HFF-Myc (cell line): ENCODE measurements at regions not wholly inside any gene's neighbourhood (a gene's known extent, or its start where the extent isn't known, plus 50 kb on each side); places are given as distances from the start of the nearest gene placed in this dataset.
A peak's percentile ranks its signal among the peaks of the same experiment; 100 is the strongest.

Experiments
- DNase-seq: peaks from one replicate; pipeline ENCODE4 v3.0.0-alpha.2; 2011; ENCODE audit warnings: low read depth; ENCODE audit errors: extremely low read depth
- H3K4me3 ChIP-seq: replicated peaks from 2 replicates; pipeline ENCODE4 v1.5.1; 2011; ENCODE audit warnings: low read depth, mild to moderate bottlenecking, control low read depth, low read length
- TF ChIP-seq, protein P1 (sequence below): IDR thresholded peaks from 2 replicates; pipeline ENCODE4 v1.5.1; 2012; ENCODE audit warnings: mild to moderate bottlenecking, low read depth, low read length, control low read depth; ENCODE audit errors: missing control alignments

- no peak overlapping the region for H3K4me3 ChIP-seq
- TF ChIP-seq, protein P1, sequence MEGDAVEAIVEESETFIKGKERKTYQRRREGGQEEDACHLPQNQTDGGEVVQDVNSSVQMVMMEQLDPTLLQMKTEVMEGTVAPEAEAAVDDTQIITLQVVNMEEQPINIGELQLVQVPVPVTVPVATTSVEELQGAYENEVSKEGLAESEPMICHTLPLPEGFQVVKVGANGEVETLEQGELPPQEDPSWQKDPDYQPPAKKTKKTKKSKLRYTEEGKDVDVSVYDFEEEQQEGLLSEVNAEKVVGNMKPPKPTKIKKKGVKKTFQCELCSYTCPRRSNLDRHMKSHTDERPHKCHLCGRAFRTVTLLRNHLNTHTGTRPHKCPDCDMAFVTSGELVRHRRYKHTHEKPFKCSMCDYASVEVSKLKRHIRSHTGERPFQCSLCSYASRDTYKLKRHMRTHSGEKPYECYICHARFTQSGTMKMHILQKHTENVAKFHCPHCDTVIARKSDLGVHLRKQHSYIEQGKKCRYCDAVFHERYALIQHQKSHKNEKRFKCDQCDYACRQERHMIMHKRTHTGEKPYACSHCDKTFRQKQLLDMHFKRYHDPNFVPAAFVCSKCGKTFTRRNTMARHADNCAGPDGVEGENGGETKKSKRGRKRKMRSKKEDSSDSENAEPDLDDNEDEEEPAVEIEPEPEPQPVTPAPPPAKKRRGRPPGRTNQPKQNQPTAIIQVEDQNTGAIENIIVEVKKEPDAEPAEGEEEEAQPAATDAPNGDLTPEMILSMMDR, result no peak
- DNase-seq, result no peak
These were observed 134.7 kb upstream of the CPM start for GRCh38 chr12:69067713-69068112.

- H3K4me3 ChIP-seq, result no peak overlapping the region
- TF ChIP-seq, protein P1, result no peak
- peak; percentile 12 for DNase-seq
These were observed 135.5 kb upstream of the CPM start for GRCh38 chr12:69068448-69068847.

GRCh38 chr12:69069479-69069878 lies 136.5 kb upstream of the CPM start:
- H3K4me3 ChIP-seq, result no peak overlapping the region
- TF ChIP-seq, protein P1, result no peak
- no peak for DNase-seq

DNA sequence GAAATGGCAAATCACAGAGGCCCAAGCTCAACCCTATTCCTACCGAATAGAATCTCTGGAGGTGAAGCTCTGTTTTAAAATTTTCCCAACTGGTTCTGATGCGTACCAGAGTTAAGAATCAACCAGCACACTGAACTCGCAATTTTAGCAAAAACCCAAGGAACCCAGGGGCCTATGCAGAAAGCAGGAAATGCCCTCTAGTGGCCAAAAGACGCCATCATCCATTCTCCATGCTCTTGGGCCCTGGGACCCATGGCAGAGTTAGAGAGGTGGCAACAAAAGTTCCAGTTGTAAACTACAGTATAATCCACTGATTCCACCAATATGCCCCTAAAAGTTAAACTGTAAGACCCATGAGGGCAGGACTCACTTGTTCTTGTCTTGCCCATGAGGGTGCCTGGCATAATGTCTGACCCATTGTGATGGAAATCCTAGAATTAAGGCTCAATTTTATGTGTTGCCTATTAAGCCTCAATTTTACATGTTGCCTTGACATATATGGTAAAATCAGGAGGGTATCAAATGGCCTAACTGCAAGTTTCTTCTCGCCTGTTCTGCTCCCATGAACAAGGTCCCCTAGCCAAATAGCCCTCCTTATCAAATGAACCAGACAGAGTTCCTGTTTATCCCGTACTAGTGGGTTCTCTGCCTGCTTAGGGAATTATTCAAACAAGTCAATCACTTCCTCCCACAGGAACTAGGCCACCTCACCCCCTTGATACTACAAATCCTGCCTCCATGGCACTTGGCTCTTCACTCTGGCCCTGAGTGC lies 137.5 kb upstream of the CPM start:
- H3K4me3 ChIP-seq, result no peak overlapping the region
- peak; percentile 62 for DNase-seq
- TF ChIP-seq, protein P1, result peak; percentile 95

GRCh38 chr12:69071091-69071370 lies 138.1 kb upstream of the CPM start:
- H3K4me3 ChIP-seq, result no peak overlapping the region
- DNase-seq, result no peak
- TF ChIP-seq, protein P1, result no peak

DNA sequence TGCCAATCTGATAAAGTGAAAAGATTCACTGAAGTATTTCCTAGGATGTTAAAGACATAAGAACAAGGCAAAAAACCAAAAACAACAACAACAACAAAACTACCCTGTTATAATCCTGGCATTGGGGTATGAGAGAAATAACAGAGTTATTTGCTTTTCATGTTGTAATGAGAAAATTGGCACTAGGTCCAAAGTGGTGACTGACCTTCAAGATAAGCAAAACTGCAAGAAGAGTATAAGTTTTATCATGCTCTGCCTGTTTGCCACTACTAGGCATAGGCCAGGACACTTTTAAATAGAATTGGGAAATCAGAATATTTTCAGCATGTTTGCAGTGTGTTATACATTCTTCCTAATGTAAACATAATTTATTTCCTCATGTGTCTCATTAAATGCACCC lies 140.1 kb upstream of the CPM start:
- TF ChIP-seq, protein P1, result no peak
- no peak overlapping the region for H3K4me3 ChIP-seq
- DNase-seq, result no peak

- H3K4me3 ChIP-seq, result no peak overlapping the region
- DNase-seq, result no peak
- TF ChIP-seq, protein P1, result no peak
These were observed 141.8 kb upstream of the CPM start for GRCh38 chr12:69074556-69075349.
